H1 (cell line): ENCODE measurements at regions not wholly inside any gene's neighbourhood (a gene's known extent, or its start where the extent isn't known, plus 50 kb on each side); places are given as distances from the start of the nearest gene placed in this dataset.
A peak's percentile ranks its signal among the peaks of the same experiment; 100 is the strongest.

ENCODE experiments used
- CTCF ChIA-PET: fragments of 300-600 bp; sonication (Branson Sonifier 250); formaldehyde crosslinking; loops from one replicate; lab custom pipeline; 2021; ENCODE audit not compliant: partially characterized antibody; lab: Charles Lee
- POLR2A ChIA-PET: fragments of 300-600 bp; sonication (Branson Sonifier 250); formaldehyde crosslinking; loops from one replicate; lab custom pipeline; 2021; ENCODE audit warnings: inconsistent platforms; ENCODE audit not compliant: partially characterized antibody; lab: Charles Lee
- DNase-seq, 2 experiments: peaks; one replicate each; pipeline versions ENCODE4 v3.0.0 to v3.0.0-alpha.2; 2010 to 2022; ENCODE audit warnings: low spot score in 2 of 2, low read depth in 1 of 2, mixed read lengths in 1 of 2
- FAIRE-seq: peaks from 2 replicates; lab custom pipeline; 2011; peaks lifted over from hg19 to GRCh38; lab: Jason Lieb, UNC
- H2AFZ ChIP-seq: 2 replicates; pipeline ENCODE4 v1.8.1; 2012; ENCODE audit warnings: low read length, inconsistent platforms
- H2AK5ac ChIP-seq: 2 replicates; pipeline ENCODE4 v1.6.1; 2013; ENCODE audit warnings: low read depth, low read length
- H2BK120ac ChIP-seq: replicated peaks from 2 replicates; pipeline ENCODE3; 2013; ENCODE audit warnings: low read depth, low read length, inconsistent platforms
- H2BK12ac ChIP-seq: 2 replicates; pipeline ENCODE4 v1.6.1; 2013; ENCODE audit warnings: low read depth, low read length
- H2BK15ac ChIP-seq: 2 replicates; pipeline ENCODE4 v1.6.1; 2013; ENCODE audit warnings: low read length
- H2BK20ac ChIP-seq: 2 replicates; pipeline ENCODE4 v1.6.1; 2013; ENCODE audit warnings: low read length
- H2BK5ac ChIP-seq: 2 replicates; pipeline ENCODE4 v1.6.1; 2013; ENCODE audit warnings: low read depth, low read length
- H3K14ac ChIP-seq: 2 replicates; pipeline ENCODE4 v1.6.1; 2013; ENCODE audit warnings: inconsistent platforms; ENCODE audit not compliant: insufficient read length
- H3K18ac ChIP-seq: 2 replicates; pipeline ENCODE4 v1.6.1; 2013; ENCODE audit warnings: low read length; ENCODE audit errors: extremely low read depth
- H3K23ac ChIP-seq: 2 replicates; pipeline ENCODE4 v1.6.1; 2013; ENCODE audit warnings: inconsistent platforms; ENCODE audit not compliant: insufficient read length
- H3K23me2 ChIP-seq: 2 replicates; pipeline ENCODE4 v1.6.1; 2013; ENCODE audit warnings: low read depth, low read length
- H3K27ac ChIP-seq: 2 replicates; pipeline ENCODE4 v1.6.1; 2011; ENCODE audit warnings: low read depth, low read length, inconsistent platforms
- H3K27me3 ChIP-seq, 4 experiments: replicated peaks in 1 of 4; 1 replicate in 1 of 4; 2 replicates in 3 of 4; pipeline versions ENCODE4 v1.6.1 to v1.8.1; 2011 to 2013; ENCODE audit warnings: low read length in 3 of 4, mild to moderate bottlenecking in 3 of 4, inconsistent platforms in 2 of 4, mixed read lengths in 2 of 4, moderate library complexity in 1 of 4; ENCODE audit not compliant: control insufficient read depth in 3 of 4, insufficient read depth in 3 of 4; ENCODE audit errors: extremely low read depth in 1 of 4
- H3K36me3 ChIP-seq, 4 experiments: 2 replicates each; pipeline versions ENCODE4 v1.6.1 to v1.8.1; 2011 to 2013; ENCODE audit warnings: mild to moderate bottlenecking in 4 of 4, low read length in 3 of 4, moderate library complexity in 2 of 4, control low read depth in 1 of 4, inconsistent platforms in 1 of 4; ENCODE audit not compliant: insufficient read depth in 4 of 4, control insufficient read depth in 2 of 4
- H3K4ac ChIP-seq: replicated peaks from 2 replicates; pipeline ENCODE3; 2013; ENCODE audit warnings: low read length, low read depth, mixed read lengths, inconsistent platforms; ENCODE audit not compliant: insufficient read length
- H3K4me1 ChIP-seq, 4 experiments: replicated peaks in 1 of 4; 1 replicate in 1 of 4; 2 replicates in 3 of 4; pipeline versions ENCODE4 v1.6.1 to v1.8.1; 2011 to 2013; ENCODE audit warnings: low read length in 3 of 4, inconsistent platforms in 2 of 4, mixed read lengths in 1 of 4; ENCODE audit not compliant: insufficient read depth in 4 of 4, control insufficient read depth in 3 of 4
- H3K4me2 ChIP-seq, 2 experiments: 2 replicates each; pipeline versions ENCODE4 v1.6.1 to v1.8.1; 2011 to 2013; ENCODE audit warnings: low read depth in 2 of 2, low read length in 2 of 2, control low read depth in 1 of 2, inconsistent platforms in 1 of 2, mild to moderate bottlenecking in 1 of 2; ENCODE audit not compliant: insufficient read depth in 1 of 2
- H3K4me3 ChIP-seq, 4 experiments: fragments of 200-600, 300-600 bp in 1 of 4; sonication (generic), shearing (Covaris generic), sonication (Bioruptor Twin) in 1 of 4; 2 replicates each; pipeline versions ENCODE4 v1.5.1 to v1.8.1; 2011 to 2016; ENCODE audit warnings: low read length in 4 of 4, low read depth in 3 of 4, control low read depth in 2 of 4, inconsistent platforms in 2 of 4, mild to moderate bottlenecking in 2 of 4, mixed read lengths in 1 of 4, moderate library complexity in 1 of 4; ENCODE audit not compliant: insufficient read depth in 2 of 4; ENCODE audit errors: extremely low read depth in 1 of 4
- H3K56ac ChIP-seq: replicated peaks from 2 replicates; pipeline ENCODE3; 2013; ENCODE audit warnings: low read depth, mild to moderate bottlenecking, mixed read lengths, low read length, inconsistent platforms; ENCODE audit not compliant: insufficient read length
- H3K79me1 ChIP-seq: 2 replicates; pipeline ENCODE4 v1.6.1; 2013; ENCODE audit warnings: low read depth, low read length, control low read depth
- H3K79me2 ChIP-seq, 2 experiments: 2 replicates each; pipeline versions ENCODE4 v1.6.1 to v1.8.1; 2012 to 2013; ENCODE audit warnings: low read length in 2 of 2, mild to moderate bottlenecking in 2 of 2, inconsistent platforms in 1 of 2; ENCODE audit not compliant: insufficient read depth in 2 of 2, control insufficient read depth in 1 of 2
- H3K9ac ChIP-seq, 4 experiments: replicated peaks in 1 of 4; 1 replicate in 1 of 4; 2 replicates in 3 of 4; pipeline versions ENCODE4 v1.6.1 to v1.8.1; 2011 to 2013; ENCODE audit warnings: low read depth in 3 of 4, low read length in 3 of 4, control low read depth in 2 of 4, mild to moderate bottlenecking in 2 of 4, moderate library complexity in 2 of 4, inconsistent platforms in 1 of 4; ENCODE audit errors: extremely low read depth in 1 of 4
- H3K9me3 ChIP-seq, 2 experiments: 2 replicates each; pipeline versions ENCODE4 v1.6.1 to v1.8.1; 2012 to 2013; ENCODE audit warnings: mild to moderate bottlenecking in 2 of 2, moderate library complexity in 2 of 2, control low read depth in 1 of 2, inconsistent platforms in 1 of 2, low read depth in 1 of 2, low read length in 1 of 2, mixed read lengths in 1 of 2; ENCODE audit not compliant: insufficient read depth in 2 of 2
- H4K20me1 ChIP-seq, 2 experiments: replicated peaks in 1 of 2; 2 replicates each; pipeline versions ENCODE3 to v1.8.1; 2011 to 2013; ENCODE audit warnings: inconsistent platforms in 2 of 2, low read length in 2 of 2, mild to moderate bottlenecking in 1 of 2; ENCODE audit not compliant: insufficient read depth in 2 of 2, control insufficient read depth in 1 of 2
- H4K5ac ChIP-seq: 2 replicates; pipeline ENCODE4 v1.6.1; 2013; ENCODE audit warnings: low read length, low read depth, mixed read lengths, inconsistent platforms; ENCODE audit not compliant: insufficient read length
- H4K8ac ChIP-seq: 2 replicates; pipeline ENCODE4 v1.8.0; 2013; ENCODE audit warnings: mild to moderate bottlenecking, moderate library complexity, low read length, inconsistent platforms; ENCODE audit not compliant: insufficient read depth; ENCODE audit errors: extremely low read depth
- H4K91ac ChIP-seq: replicated peaks from 2 replicates; pipeline ENCODE3; 2013; ENCODE audit warnings: low read length, mixed read lengths, inconsistent platforms; ENCODE audit not compliant: insufficient read length
- CHD2 ChIP-seq: IDR thresholded peaks from 2 replicates; pipeline ENCODE4 v1.6.1; 2012; ENCODE audit warnings: low read length, improper control_type of control experiment
- CREB1 ChIP-seq: IDR thresholded peaks from 2 replicates; pipeline ENCODE4 v1.6.1; 2012; ENCODE audit warnings: inconsistent platforms
- E2F6 ChIP-seq: IDR thresholded peaks from 2 replicates; pipeline ENCODE4 v1.6.1; 2012; ENCODE audit warnings: inconsistent platforms
- EZH2 ChIP-seq: fragments of 200-600 bp; sonication (generic); IDR thresholded peaks from 2 replicates; pipeline ENCODE4 v1.7.1; 2012; ENCODE audit warnings: low read depth, mild to moderate bottlenecking, moderate library complexity, low read length, inconsistent platforms; ENCODE audit not compliant: severe bottlenecking
- KDM1A ChIP-seq: fragments of 200-600, 300-600 bp; sonication (generic); IDR thresholded peaks from 2 replicates; pipeline ENCODE4 v1.7.1; 2016; ENCODE audit warnings: mild to moderate bottlenecking, low read length, borderline replicate concordance
- RXRA ChIP-seq: IDR thresholded peaks from 2 replicates; pipeline ENCODE4 v1.6.1; 2011; ENCODE audit warnings: low read depth, mild to moderate bottlenecking, low read length, moderate library complexity; ENCODE audit not compliant: insufficient read depth
- SIX5 ChIP-seq: IDR thresholded peaks from 2 replicates; pipeline ENCODE4 v1.6.1; 2011; ENCODE audit warnings: mild to moderate bottlenecking, low read depth, low read length
- SP1 ChIP-seq: IDR thresholded peaks from 2 replicates; pipeline ENCODE4 v1.6.1; 2011; ENCODE audit warnings: low read depth, low read length
- SUZ12 ChIP-seq: fragments of 200-600 bp; sonication (generic); IDR thresholded peaks from 2 replicates; pipeline ENCODE4 v1.6.1; 2012; ENCODE audit warnings: mild to moderate bottlenecking, inconsistent platforms, low read length, moderate library complexity, mixed read lengths
- TAF1 ChIP-seq: IDR thresholded peaks from 2 replicates; pipeline ENCODE4 v1.6.1; 2011; ENCODE audit warnings: mild to moderate bottlenecking, low read depth, low read length
- WGBS, 2 experiments: shearing (Covaris generic) in 1 of 2; methylation state at CpG; one replicate each; pipeline versions ENCODE4 v1.1.6 to v1.1.7; 2013 to 2015; ENCODE audit warnings: low lambda C conversion rate in 2 of 2, mixed read lengths in 2 of 2, inconsistent platforms in 1 of 2, low coverage in 1 of 2, missing lambda C conversion rate in 1 of 2; ENCODE audit not compliant: insufficient replicate concordance in 2 of 2, insufficient coverage in 1 of 2, insufficient read length in 1 of 2; ENCODE audit errors: extremely low coverage in 1 of 2, missing lambda C conversion rate in 1 of 2; 5-methylcytosine and 5-hydroxymethylcytosine counted together

GRCh38 chr15:81069356-81069755 is 64.7 kb upstream of the CFAP161 start:
- Histone ChIP-seq H3K9me3 (no peaks in the 10 kb centered on the region), H3K79me1 (no peaks in the 10 kb centered on the region), H3K23me2 (no peaks in the 10 kb centered on the region), H2BK20ac (no peak overlapping the region), H2AFZ (no peak overlapping the region), H2BK15ac (no peak overlapping the region), H3K18ac (no peak overlapping the region), H4K91ac (no peak overlapping the region), H3K36me3 (no peaks in the 10 kb centered on the region), H2BK12ac (no peak overlapping the region), H3K9ac (no peak overlapping the region), H3K23ac (no peak overlapping the region), H4K5ac (no peak overlapping the region), H3K4me1 (no peaks in the 10 kb centered on the region), H3K14ac (no peak overlapping the region), H3K4me2 (no peak overlapping the region), H2BK5ac (no peak overlapping the region), H2AK5ac (no peak overlapping the region), H2BK120ac (no peak overlapping the region), H4K8ac (no peak overlapping the region), H3K4me3 (no peak overlapping the region), H3K79me2 (no peaks in the 10 kb centered on the region), H3K56ac (no peak overlapping the region), H3K27ac (no peak overlapping the region), H3K4ac (no peak overlapping the region), H4K20me1 (no peaks in the 10 kb centered on the region), H3K27me3 (no peaks in the 10 kb centered on the region)
- 68% methylated on average over 5 of the region's 5 CpGs; no CpG with 5 or more reads in 1 of the 2 experiments for WGBS, 2 experiments
- POLR2A ChIA-PET = no interaction called here
- TF ChIP-seq KDM1A (no peak), E2F6 (no peak), CREB1 (no peak), RXRA (no peak), SUZ12 (no peak), SP1 (no peak), EZH2 (no peak), CHD2 (no peak), SIX5 (no peak), TAF1 (no peak)
- FAIRE-seq = no peak
- peak in 1 of 2 experiments; percentile 36 for DNase-seq
- CTCF ChIA-PET = interaction anchor here (0.8 kb wide), 1 partner anchor 194 kb away, joined by 3 read pairs; no protein-coding TSS in a partner anchor
